GM12892 (cell line): ENCODE measurements at regions not wholly inside any gene's neighbourhood (a gene's known extent, or its start where the extent isn't known, plus 50 kb on each side); places are given as distances from the start of the nearest gene placed in this dataset.

Source experiments
- DNase-seq: peaks from one replicate; pipeline ENCODE4 v3.0.0; 2011; ENCODE audit not compliant: insufficient read length
- FAIRE-seq: peaks from 2 replicates; lab custom pipeline; 2011; peaks lifted over from hg19 to GRCh38; lab: Jason Lieb, UNC
- POLR2A ChIP-seq: IDR thresholded peaks from 2 replicates; pipeline ENCODE4 v1.6.1; 2011; ENCODE audit warnings: low read depth, low read length, control low read depth
- POLR2AphosphoS5 ChIP-seq: IDR thresholded peaks from 2 replicates; pipeline ENCODE4 v1.6.1; 2011; ENCODE audit warnings: low read depth, low read length, control low read depth
- TAF1 ChIP-seq: IDR thresholded peaks from 2 replicates; pipeline ENCODE4 v1.6.1; 2011; ENCODE audit warnings: low read depth, mild to moderate bottlenecking, control low read depth, low read length, borderline replicate concordance

DNA sequence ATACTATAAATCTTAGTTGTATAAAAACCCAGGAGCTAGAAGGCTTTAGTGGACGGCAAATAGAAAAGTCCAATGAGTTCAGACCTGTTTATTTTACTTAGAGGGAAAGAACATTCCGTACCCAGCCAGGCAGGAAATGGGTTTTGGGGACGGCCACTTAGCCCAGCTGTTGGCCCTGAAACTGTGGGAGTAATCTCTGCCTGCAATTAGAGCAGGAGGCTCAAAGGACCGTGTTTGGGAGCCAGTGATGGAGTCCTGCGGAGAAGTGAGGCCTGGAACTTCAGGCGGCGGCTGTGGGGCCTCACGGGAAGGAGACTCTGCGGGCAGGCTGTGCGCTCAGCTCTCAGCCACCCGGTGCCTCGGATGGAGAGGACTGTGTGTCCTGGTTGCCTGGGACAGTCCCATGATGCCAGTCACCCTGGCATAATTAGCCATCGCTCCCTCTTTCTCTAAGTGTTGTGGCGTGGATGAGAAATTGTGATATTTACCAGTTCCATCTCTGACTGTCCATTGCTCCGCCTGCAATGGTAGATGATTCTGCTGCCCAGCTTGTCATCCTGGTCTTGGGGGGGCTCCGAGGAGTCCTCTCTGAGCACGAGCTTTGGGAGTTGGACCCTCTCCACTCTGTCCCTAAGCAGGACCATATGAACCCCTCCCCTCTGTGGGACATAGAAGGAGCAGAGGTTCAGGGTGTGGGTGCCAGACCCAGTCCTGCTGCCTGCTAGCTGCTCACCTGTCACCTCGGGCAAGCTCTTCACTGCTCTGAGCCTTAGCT lies 530.3 kb downstream of the TBC1D22A start:
- FAIRE-seq (no peak), DNase-seq (no peak)
- TF ChIP-seq TAF1 (no peak), POLR2A (no peak), POLR2AphosphoS5 (no peak)

- no peak for DNase-seq
- TF ChIP-seq TAF1 (no peak), POLR2A (no peak), POLR2AphosphoS5 (no peak)
- FAIRE-seq = no peak
These were observed 529.4 kb downstream of the TBC1D22A start for GRCh38 chr22:47291565-47292495.

DNA sequence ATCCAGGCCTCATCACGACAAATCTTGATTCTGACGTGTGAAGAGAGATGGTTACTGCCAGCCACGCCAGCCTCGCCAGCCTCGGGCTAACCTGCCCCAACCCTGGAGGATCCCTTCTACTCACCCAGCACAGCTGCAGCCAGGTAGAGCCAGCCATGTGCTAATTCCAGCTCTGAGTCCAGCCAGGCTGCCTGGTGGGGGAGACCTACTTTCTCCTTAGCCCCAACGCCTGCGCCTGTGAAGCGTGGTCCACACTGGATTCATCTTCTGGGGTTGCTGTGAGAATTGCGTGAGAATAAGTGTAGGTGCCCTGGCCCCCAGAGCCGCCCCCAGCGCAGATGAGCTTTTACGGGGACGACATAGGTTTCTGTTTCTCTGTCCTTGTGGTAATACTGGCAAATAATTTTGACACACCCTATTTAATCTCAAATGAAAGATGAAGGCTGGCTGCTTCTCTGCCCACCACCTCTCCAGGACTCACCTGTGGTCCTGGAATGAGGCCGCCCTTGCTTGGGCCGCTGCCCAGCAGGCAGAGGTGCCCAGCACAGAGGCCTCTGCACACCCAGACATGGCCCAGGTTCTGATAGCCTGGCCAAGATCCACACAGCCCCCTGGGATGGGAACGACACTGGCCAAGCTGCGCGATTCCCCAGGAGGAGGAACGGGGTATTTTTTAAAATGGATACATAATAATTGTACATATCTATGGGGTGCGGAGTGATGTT lies 528.4 kb downstream of the TBC1D22A start:
- no peak for TF ChIP-seq POLR2A
- TF ChIP-seq TAF1 = no peak
- no peak for TF ChIP-seq POLR2AphosphoS5
- no peak for FAIRE-seq
- no peak for DNase-seq

DNA sequence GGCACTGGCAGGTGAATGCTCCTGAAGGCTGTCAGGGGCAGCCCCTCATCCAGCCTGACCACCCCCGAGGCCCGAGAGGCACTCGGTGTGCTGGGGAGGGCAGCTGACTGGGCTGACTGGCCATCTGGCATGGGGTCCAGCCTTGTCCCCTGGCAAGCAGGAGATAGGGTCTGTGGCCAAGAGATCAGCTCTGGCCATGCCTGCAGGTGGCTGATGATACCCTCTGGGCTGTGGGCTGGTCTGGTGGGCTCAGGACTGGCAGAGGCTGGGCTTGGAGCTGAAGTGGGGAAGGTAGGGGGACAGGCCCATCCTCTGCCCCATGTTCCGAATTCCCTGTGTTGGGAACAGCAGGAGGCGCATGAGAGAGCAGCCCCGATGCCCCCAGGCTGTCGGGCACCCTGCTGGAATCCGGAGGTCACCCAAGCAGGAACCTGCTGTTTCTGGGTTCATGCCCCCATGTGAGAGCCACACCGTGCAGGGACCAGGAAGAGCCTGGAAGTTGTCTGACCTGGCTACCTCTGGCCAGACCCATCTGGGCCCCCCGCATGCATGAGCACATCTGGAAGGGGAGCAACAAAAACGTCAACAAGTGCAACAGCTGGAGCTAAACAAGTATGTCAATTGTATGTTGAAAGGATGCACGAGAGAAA lies 527.0 kb downstream of the TBC1D22A start:
- DNase-seq = no peak
- TF ChIP-seq POLR2AphosphoS5 (no peak), TAF1 (no peak), POLR2A (no peak)
- FAIRE-seq = no peak

DNA sequence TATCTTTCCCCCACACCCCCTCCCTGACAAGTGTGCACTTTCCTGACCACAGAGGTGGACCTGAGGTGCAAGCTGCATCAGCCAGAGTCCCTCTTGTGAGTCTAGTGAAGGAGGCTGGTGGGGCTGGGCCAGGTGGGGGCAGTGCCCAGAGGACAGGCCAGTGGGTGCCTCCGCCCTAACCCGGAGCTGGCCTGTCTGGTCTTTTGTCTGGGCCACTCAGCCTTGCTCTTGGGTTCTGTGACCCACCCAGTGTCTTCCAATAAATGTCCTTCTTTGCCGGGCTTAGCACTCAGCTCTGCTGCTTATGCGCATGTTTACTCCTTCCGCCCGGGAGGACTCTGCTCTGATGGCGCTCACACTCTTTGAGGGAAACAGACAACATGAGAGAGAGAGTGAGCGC lies 526.2 kb downstream of the TBC1D22A start:
- TF ChIP-seq POLR2A (no peak), TAF1 (no peak), POLR2AphosphoS5 (no peak)
- FAIRE-seq = no peak
- no peak for DNase-seq

- TF ChIP-seq POLR2AphosphoS5 (no peak), POLR2A (no peak), TAF1 (no peak)
- FAIRE-seq (no peak), DNase-seq (no peak)
These were observed 525.1 kb downstream of the TBC1D22A start for GRCh38 chr22:47287516-47287915.

GRCh38 chr22:47286590-47286989 lies 524.1 kb downstream of the TBC1D22A start:
- TF ChIP-seq POLR2A = no peak
- no peak for TF ChIP-seq POLR2AphosphoS5
- no peak for TF ChIP-seq TAF1
- FAIRE-seq = no peak

GRCh38 chr22:47285981-47286380 lies 523.5 kb downstream of the TBC1D22A start:
- no peak for DNase-seq
- no peak for FAIRE-seq
- TF ChIP-seq POLR2A = no peak
- TF ChIP-seq POLR2AphosphoS5 = no peak
- TF ChIP-seq TAF1 = no peak

More at GRCh38 chr22:47286590-47286989, 524.1 kb downstream of the TBC1D22A start:
- DNase-seq = no peak

GRCh38 chr22:47284822-47285221 lies 522.4 kb downstream of the TBC1D22A start:
- TF ChIP-seq POLR2AphosphoS5 (no peak), TAF1 (no peak), POLR2A (no peak)
- no peak for FAIRE-seq

GRCh38 chr22:47284360-47284759 lies 521.9 kb downstream of the TBC1D22A start:
- no peak for DNase-seq
- TF ChIP-seq POLR2AphosphoS5 = no peak
- TF ChIP-seq POLR2A = no peak
- no peak for TF ChIP-seq TAF1
- FAIRE-seq = no peak

More at GRCh38 chr22:47284822-47285221, 522.4 kb downstream of the TBC1D22A start:
- no peak for DNase-seq
